Smooth muscle cell (in vitro differentiated cells): ENCODE measurements at regions not wholly inside any gene's neighbourhood (a gene's known extent, or its start where the extent isn't known, plus 50 kb on each side); places are given as distances from the start of the nearest gene placed in this dataset.

Experiments
- DNase-seq: peaks from one replicate; lab custom pipeline; 2025; ENCODE audit not compliant: unreplicated experiment; lab: John Stamatoyannopoulos, UW
- H2AFZ ChIP-seq: fragments of 200-600 bp; sonication (generic); 2 replicates; pipeline ENCODE4 v1.6.0; 2016; ENCODE audit warnings: antibody characterized with exemption, low read depth, mild to moderate bottlenecking
- H3F3A ChIP-seq: fragments of 200-600 bp; sonication (generic); 2 replicates; pipeline ENCODE4 v1.6.0; 2017; ENCODE audit warnings: antibody characterized with exemption, low read depth
- H3K27ac ChIP-seq: fragments of 200-600 bp; sonication (generic); 2 replicates; pipeline ENCODE4 v1.5.1; 2016; ENCODE audit warnings: low read depth, mild to moderate bottlenecking
- H3K27me3 ChIP-seq: fragments of 200-600 bp; sonication (generic); 2 replicates; pipeline ENCODE4 v1.6.1; 2016; ENCODE audit warnings: low read depth, mild to moderate bottlenecking
- H3K36me3 ChIP-seq: fragments of 200-600 bp; sonication (generic); 2 replicates; pipeline ENCODE4 v1.5.1; 2016; ENCODE audit warnings: low read depth
- H3K4me1 ChIP-seq: fragments of 200-600 bp; sonication (generic); 2 replicates; pipeline ENCODE4 v1.5.1; 2016; ENCODE audit warnings: low read depth
- H3K4me2 ChIP-seq: fragments of 200-600 bp; sonication (generic); 2 replicates; pipeline ENCODE4 v1.6.0; 2016; ENCODE audit warnings: mild to moderate bottlenecking
- H3K4me3 ChIP-seq: fragments of 200-600 bp; sonication (generic); 2 replicates; pipeline ENCODE4 v1.5.1; 2016; ENCODE audit warnings: mild to moderate bottlenecking
- H3K79me2 ChIP-seq: fragments of 200-600 bp; sonication (generic); 2 replicates; pipeline ENCODE4 v1.6.0; 2016; ENCODE audit warnings: low read depth, mild to moderate bottlenecking
- H3K9ac ChIP-seq: fragments of 200-600 bp; sonication (generic); 2 replicates; pipeline ENCODE4 v1.6.0; 2016; ENCODE audit warnings: low read depth
- H3K9me3 ChIP-seq: fragments of 200-600 bp; sonication (generic); replicated peaks from 2 replicates; pipeline ENCODE4 v1.5.1; 2016; ENCODE audit warnings: low read depth
- H4K20me1 ChIP-seq: fragments of 200-600 bp; sonication (generic); 2 replicates; pipeline ENCODE4 v1.6.0; 2016; ENCODE audit warnings: low read depth
- WGBS: methylation state at CpG from one replicate; pipeline ENCODE4 v1.1.7; 2016; ENCODE audit warnings: low lambda C conversion rate; 5-methylcytosine and 5-hydroxymethylcytosine counted together
- TF ChIP-seq, protein P1 (sequence below): fragments of 200-600 bp; sonication (generic); IDR thresholded peaks from 2 replicates; pipeline ENCODE4 v1.5.1; 2017; ENCODE audit warnings: borderline replicate concordance, mild to moderate bottlenecking, antibody characterized with exemption; ENCODE audit not compliant: insufficient read depth, poor library complexity, severe bottlenecking

DNA sequence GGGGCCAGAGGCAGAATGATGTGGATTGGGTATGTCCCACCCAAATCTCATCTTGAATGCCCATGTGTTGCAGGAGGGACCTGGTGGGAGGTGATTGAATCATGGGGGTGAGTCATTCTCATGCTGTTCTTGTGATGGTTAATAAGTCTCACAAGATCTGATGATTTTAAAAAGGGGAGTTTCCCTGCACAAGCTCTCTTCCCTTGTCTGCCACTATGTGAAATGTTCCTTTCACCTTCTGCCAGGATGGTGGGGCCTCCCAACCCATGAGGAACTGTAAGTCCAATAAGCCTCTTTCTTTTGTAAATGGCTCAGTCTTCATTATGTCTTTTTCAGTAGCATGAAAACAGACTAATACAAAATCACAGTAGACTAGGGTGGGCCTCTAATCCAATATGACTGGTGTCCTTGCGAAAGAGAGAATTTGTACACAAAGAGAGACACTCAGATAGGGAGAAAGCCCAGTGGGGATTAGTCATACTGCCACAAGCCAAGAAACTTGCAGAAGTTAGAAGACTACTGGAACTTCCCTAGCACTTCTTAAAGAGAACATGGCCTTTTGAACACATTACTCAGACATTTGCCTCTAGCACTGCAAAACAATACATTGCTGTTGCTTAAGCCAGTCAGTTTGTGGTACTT is 68.4 kb downstream of the ANXA1 start:
- Histone ChIP-seq H3K4me2 (peak overlapping the region; percentile 64), H3K4me3 (no peak overlapping the region), H2AFZ (no peak overlapping the region), H3K9me3 (no peaks in the 10 kb centered on the region), H3K36me3 (no peaks in the 10 kb centered on the region), H3K27ac (peak overlapping the region; percentile 90), H3K27me3 (no peaks in the 10 kb centered on the region), H3K9ac (peak overlapping the region; percentile 70), H4K20me1 (no peaks in the 10 kb centered on the region), H3K4me1 (peaks cover 10% of the 10 kb centered on the region), H3F3A (no peaks in the 10 kb centered on the region), H3K79me2 (no peaks in the 10 kb centered on the region)
- no peak for DNase-seq
- WGBS, result 24% methylated on average over 1 of the region's 1 CpG
- TF ChIP-seq, protein P1, sequence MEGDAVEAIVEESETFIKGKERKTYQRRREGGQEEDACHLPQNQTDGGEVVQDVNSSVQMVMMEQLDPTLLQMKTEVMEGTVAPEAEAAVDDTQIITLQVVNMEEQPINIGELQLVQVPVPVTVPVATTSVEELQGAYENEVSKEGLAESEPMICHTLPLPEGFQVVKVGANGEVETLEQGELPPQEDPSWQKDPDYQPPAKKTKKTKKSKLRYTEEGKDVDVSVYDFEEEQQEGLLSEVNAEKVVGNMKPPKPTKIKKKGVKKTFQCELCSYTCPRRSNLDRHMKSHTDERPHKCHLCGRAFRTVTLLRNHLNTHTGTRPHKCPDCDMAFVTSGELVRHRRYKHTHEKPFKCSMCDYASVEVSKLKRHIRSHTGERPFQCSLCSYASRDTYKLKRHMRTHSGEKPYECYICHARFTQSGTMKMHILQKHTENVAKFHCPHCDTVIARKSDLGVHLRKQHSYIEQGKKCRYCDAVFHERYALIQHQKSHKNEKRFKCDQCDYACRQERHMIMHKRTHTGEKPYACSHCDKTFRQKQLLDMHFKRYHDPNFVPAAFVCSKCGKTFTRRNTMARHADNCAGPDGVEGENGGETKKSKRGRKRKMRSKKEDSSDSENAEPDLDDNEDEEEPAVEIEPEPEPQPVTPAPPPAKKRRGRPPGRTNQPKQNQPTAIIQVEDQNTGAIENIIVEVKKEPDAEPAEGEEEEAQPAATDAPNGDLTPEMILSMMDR, result no peak

DNA sequence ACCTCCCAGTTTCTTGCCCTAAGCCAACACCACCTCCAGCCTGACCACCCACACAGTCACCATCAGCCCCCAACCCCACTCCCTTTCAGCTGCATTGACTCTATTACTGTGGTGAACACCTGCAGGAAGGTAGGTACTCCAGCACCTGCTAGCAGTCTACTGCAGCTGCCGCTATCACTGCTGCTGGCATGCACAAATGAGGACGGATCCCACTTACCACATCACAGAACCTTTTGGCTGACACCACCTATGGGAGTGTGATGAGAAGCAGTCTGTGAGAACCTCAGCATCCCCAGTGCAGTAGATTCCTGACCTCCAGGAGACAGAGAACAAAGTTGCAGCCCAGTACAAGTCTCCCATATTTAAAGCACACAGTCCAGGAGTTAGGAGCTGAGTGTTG is 71.9 kb downstream of the ANXA1 start:
- Histone ChIP-seq H3K4me3 (no peak overlapping the region), H3K4me1 (peaks cover 3% of the 10 kb centered on the region), H3K9me3 (no peaks in the 10 kb centered on the region), H3K36me3 (no peaks in the 10 kb centered on the region), H3K79me2 (no peaks in the 10 kb centered on the region), H3F3A (no peaks in the 10 kb centered on the region), H3K27ac (no peak overlapping the region), H4K20me1 (no peaks in the 10 kb centered on the region), H3K9ac (no peak overlapping the region), H3K27me3 (no peaks in the 10 kb centered on the region), H3K4me2 (no peak overlapping the region), H2AFZ (no peak overlapping the region)
- WGBS, result 92% methylated on average over 2 of the region's 2 CpGs
- TF ChIP-seq, protein P1, result no peak
- DNase-seq, result no peak

DNA sequence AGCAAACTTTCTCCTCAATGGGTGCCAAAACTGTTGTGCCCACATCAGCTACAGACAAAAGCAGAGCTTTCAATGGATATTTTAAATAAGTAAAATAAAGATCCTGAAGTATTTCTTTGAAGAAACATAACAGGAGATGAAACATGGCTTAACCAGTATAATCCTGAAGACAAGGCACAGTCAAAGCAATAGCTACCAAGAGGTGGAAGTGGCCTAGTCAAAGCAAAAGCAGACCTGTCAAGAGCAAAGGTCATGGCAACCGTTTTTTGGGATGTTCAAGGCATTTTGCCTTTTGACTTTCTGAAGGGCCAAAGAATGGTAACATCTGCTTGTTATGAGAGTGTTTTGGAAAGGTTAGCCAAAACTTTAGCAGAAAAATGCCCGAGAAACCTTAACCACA is 77.9 kb downstream of the ANXA1 start:
- H3K4me2 ChIP-seq, result no peak overlapping the region
- WGBS, result 86% methylated on average over 2 of the region's 2 CpGs

More for the DNA sequence above, 77.9 kb downstream of the ANXA1 start:
- Histone ChIP-seq H4K20me1 (no peaks in the 10 kb centered on the region), H3K4me1 (no peaks in the 10 kb centered on the region), H3K27ac (no peak overlapping the region), H3K79me2 (no peaks in the 10 kb centered on the region), H3K9me3 (no peaks in the 10 kb centered on the region), H3K36me3 (no peaks in the 10 kb centered on the region), H3K9ac (no peak overlapping the region), H3K27me3 (no peaks in the 10 kb centered on the region), H2AFZ (no peak overlapping the region), H3F3A (no peaks in the 10 kb centered on the region), H3K4me3 (no peak overlapping the region)
- no peak for DNase-seq
- TF ChIP-seq, protein P1, result no peak
